ENCODE measurements at regions not wholly inside any gene's neighbourhood (a gene's known extent, or its start where the extent isn't known, plus 50 kb on each side); places are given as distances from the start of the nearest gene placed in this dataset.

GRCh38 chr5:6180231-6180872 lies 198.0 kb downstream of the MED10 start:
- intact Hi-C loops (cut with DNase I) = no loop called here
- FAIRE-seq (no peak), DNase-seq (no peak)
- H3K4me3 ChIP-seq (ENCODE audit: low read length in 3 of 3) = no peak overlapping the region
- H3K4me1 ChIP-seq (ENCODE audit: control insufficient read depth in 2 of 3, insufficient read depth in 2 of 3, low read depth in 1 of 3, low read length in 3 of 3) = no peaks in the 10 kb centered on the region
- no peaks in the 10 kb centered on the region for H3K27me3 ChIP-seq (ENCODE audit: control insufficient read depth, insufficient read depth, low read length)
- no peaks in the 10 kb centered on the region for H3K36me3 ChIP-seq (ENCODE audit: control insufficient read depth in 2 of 3, insufficient read depth in 3 of 3, low read length in 3 of 3)
- no peak overlapping the region for H3K9ac ChIP-seq (ENCODE audit: low read length in 3 of 3)
- no peak overlapping the region for H3K27ac ChIP-seq (ENCODE audit: low read depth in 2 of 2, low read length in 2 of 2)
- TF ChIP-seq CTCF (IDR thresholded peaks at IDR 0.05; ENCODE audit: borderline replicate concordance, extremely low read depth, insufficient read depth) = no peak
- H3K9me3 ChIP-seq (ENCODE audit: control insufficient read depth in 2 of 3, insufficient read depth in 1 of 3, low read length in 3 of 3) = no peaks in the 10 kb centered on the region

GRCh38 chr5:6178846-6179532 lies 199.4 kb downstream of the MED10 start:
- H3K9ac ChIP-seq (ENCODE audit: low read length in 3 of 3) = no peak overlapping the region
- no peaks in the 10 kb centered on the region for H3K9me3 ChIP-seq (ENCODE audit: control insufficient read depth in 2 of 3, insufficient read depth in 1 of 3, low read length in 3 of 3)
- no peaks in the 10 kb centered on the region for H3K27me3 ChIP-seq (ENCODE audit: control insufficient read depth, insufficient read depth, low read length)
- intact Hi-C loops (cut with DNase I) = no loop called here
- H3K4me1 ChIP-seq (ENCODE audit: control insufficient read depth in 2 of 3, insufficient read depth in 2 of 3, low read depth in 1 of 3, low read length in 3 of 3) = no peaks in the 10 kb centered on the region
- H3K27ac ChIP-seq (ENCODE audit: low read depth in 2 of 2, low read length in 2 of 2) = no peak overlapping the region
- no peak for DNase-seq
- no peak for FAIRE-seq
- no peak overlapping the region for H3K4me3 ChIP-seq (ENCODE audit: low read length in 3 of 3)
- no peak for TF ChIP-seq CTCF (IDR thresholded peaks at IDR 0.05; ENCODE audit: borderline replicate concordance, extremely low read depth, insufficient read depth)
- H3K36me3 ChIP-seq (ENCODE audit: control insufficient read depth in 2 of 3, insufficient read depth in 3 of 3, low read length in 3 of 3) = no peaks in the 10 kb centered on the region

- DNase-seq (no peak), FAIRE-seq (no peak)
- H3K36me3 ChIP-seq (ENCODE audit: control insufficient read depth in 2 of 3, insufficient read depth in 3 of 3, low read length in 3 of 3) = no peaks in the 10 kb centered on the region
- no peak overlapping the region for H3K9ac ChIP-seq (ENCODE audit: low read length in 3 of 3)
- no peaks in the 10 kb centered on the region for H3K27me3 ChIP-seq (ENCODE audit: control insufficient read depth, insufficient read depth, low read length)
- no peak for TF ChIP-seq CTCF (IDR thresholded peaks at IDR 0.05; ENCODE audit: borderline replicate concordance, extremely low read depth, insufficient read depth)
- no peak overlapping the region for H3K4me3 ChIP-seq (ENCODE audit: low read length in 3 of 3)
- no peak overlapping the region for H3K27ac ChIP-seq (ENCODE audit: low read depth in 2 of 2, low read length in 2 of 2)
- intact Hi-C loops (cut with DNase I) = no loop called here
- H3K9me3 ChIP-seq (ENCODE audit: control insufficient read depth in 2 of 3, insufficient read depth in 1 of 3, low read length in 3 of 3) = no peaks in the 10 kb centered on the region
- no peaks in the 10 kb centered on the region for H3K4me1 ChIP-seq (ENCODE audit: control insufficient read depth in 2 of 3, insufficient read depth in 2 of 3, low read depth in 1 of 3, low read length in 3 of 3)
These were observed 200.4 kb downstream of the MED10 start for GRCh38 chr5:6177926-6178325.
